Neural cell (in vitro differentiated cells): ENCODE measurements at regions not wholly inside any gene's neighbourhood (a gene's known extent, or its start where the extent isn't known, plus 50 kb on each side); places are given as distances from the start of the nearest gene placed in this dataset.

ENCODE experiments used
- EZH2 ChIP-seq: fragments of 200-600, 300-800 bp; shearing (Covaris generic), sonication (generic); IDR thresholded peaks from 2 replicates; pipeline ENCODE4 v1.6.1; 2014; ENCODE audit warnings: antibody characterized with exemption, low read length, borderline replicate concordance, mild to moderate bottlenecking; ENCODE audit not compliant: insufficient read depth, poor library complexity, severe bottlenecking
- TF ChIP-seq, protein P1 (sequence below): fragments of 450-650 bp; IDR thresholded peaks from 2 replicates; pipeline ENCODE4 v1.5.1; 2014; ENCODE audit warnings: antibody characterized with exemption, mild to moderate bottlenecking, moderate library complexity; ENCODE audit not compliant: poor library complexity, severe bottlenecking

DNA sequence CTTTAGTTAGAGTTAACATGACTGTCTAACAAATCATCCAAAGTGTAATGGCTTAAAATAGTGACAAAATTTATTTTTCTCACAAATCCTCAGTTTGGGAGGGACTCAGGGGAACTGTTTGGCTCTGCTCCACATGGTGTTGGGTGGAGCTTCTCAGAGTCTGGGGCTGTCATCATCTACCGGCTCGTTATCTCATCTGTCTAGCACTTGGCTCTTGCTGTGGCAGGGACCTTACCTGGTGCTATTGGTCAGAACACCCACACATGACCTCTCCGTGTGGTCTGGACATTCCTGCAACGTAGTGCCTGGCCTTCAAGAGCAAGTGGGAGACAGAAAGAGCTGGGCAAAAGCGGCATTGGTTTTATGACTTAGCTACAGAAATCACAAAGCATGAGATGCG lies 866.9 kb upstream of the FRG1 start:
- TF ChIP-seq, protein P1, sequence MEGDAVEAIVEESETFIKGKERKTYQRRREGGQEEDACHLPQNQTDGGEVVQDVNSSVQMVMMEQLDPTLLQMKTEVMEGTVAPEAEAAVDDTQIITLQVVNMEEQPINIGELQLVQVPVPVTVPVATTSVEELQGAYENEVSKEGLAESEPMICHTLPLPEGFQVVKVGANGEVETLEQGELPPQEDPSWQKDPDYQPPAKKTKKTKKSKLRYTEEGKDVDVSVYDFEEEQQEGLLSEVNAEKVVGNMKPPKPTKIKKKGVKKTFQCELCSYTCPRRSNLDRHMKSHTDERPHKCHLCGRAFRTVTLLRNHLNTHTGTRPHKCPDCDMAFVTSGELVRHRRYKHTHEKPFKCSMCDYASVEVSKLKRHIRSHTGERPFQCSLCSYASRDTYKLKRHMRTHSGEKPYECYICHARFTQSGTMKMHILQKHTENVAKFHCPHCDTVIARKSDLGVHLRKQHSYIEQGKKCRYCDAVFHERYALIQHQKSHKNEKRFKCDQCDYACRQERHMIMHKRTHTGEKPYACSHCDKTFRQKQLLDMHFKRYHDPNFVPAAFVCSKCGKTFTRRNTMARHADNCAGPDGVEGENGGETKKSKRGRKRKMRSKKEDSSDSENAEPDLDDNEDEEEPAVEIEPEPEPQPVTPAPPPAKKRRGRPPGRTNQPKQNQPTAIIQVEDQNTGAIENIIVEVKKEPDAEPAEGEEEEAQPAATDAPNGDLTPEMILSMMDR: no peak
- TF ChIP-seq EZH2: no peak
